Mesothelial cell of epicardium (in vitro differentiated cells): ENCODE measurements at regions not wholly inside any gene's neighbourhood (a gene's known extent, or its start where the extent isn't known, plus 50 kb on each side); places are given as distances from the start of the nearest gene placed in this dataset.
"Not testable (repeated sequence)": the region's sequence is repeated elsewhere in the genome, so short reads cannot be mapped to it uniquely, and the experiment has no call there.

Experiments used
- DNase-seq, 2 experiments: peaks; one replicate each; pipeline ENCODE4 v3.0.0; 2021; ENCODE audit warnings: low spot score in 2 of 2; ENCODE audit not compliant: unreplicated experiment in 2 of 2
- H3K27ac Mint-ChIP-seq: 2 replicates; pipeline ENCODE4 v1.8.0; 2021; ENCODE audit warnings: mixed read lengths
- H3K27me3 Mint-ChIP-seq: 2 replicates; pipeline ENCODE4 v1.8.0; 2021; ENCODE audit warnings: low read depth, mixed read lengths
- H3K36me3 Mint-ChIP-seq: 2 replicates; pipeline ENCODE4 v1.8.0; 2021; ENCODE audit warnings: mixed read lengths
- H3K4me1 Mint-ChIP-seq: 2 replicates; pipeline ENCODE4 v1.8.0; 2021; ENCODE audit warnings: mixed read lengths
- H3K4me3 Mint-ChIP-seq: 2 replicates; pipeline ENCODE4 v1.8.0; 2021; ENCODE audit warnings: mild to moderate bottlenecking, moderate library complexity, mixed read lengths
- H3K9me3 Mint-ChIP-seq: 2 replicates; pipeline ENCODE4 v1.8.0; 2021; ENCODE audit warnings: mixed read lengths
- CTCF ChIP-seq: fragments of 200-600 bp; sonication (generic); IDR thresholded peaks from one replicate; pipeline ENCODE4 v1.5.0; 2021; ENCODE audit warnings: antibody characterized with exemption; ENCODE audit not compliant: unreplicated experiment

- H3K27ac Mint-ChIP-seq, result no peak overlapping the region
- no peaks in the 10 kb centered on the region for H3K4me1 Mint-ChIP-seq
- peaks cover 16% of the 10 kb centered on the region for H3K9me3 Mint-ChIP-seq
- TF ChIP-seq CTCF, result no peak
- DNase-seq, result no peak
- no peaks in the 10 kb centered on the region for H3K36me3 Mint-ChIP-seq
- no peak overlapping the region for H3K4me3 Mint-ChIP-seq
- no peaks in the 10 kb centered on the region for H3K27me3 Mint-ChIP-seq
Observed at GRCh38 chr6:23537828-23538227, 588.2 kb upstream of the NRSN1 start.

- Mint-ChIP-seq H3K27me3 (no peaks in the 10 kb centered on the region), H3K9me3 (peaks cover 22% of the 10 kb centered on the region), H3K36me3 (peaks cover 3% of the 10 kb centered on the region), H3K27ac (peak overlapping the region; percentile 54), H3K4me3 (no peak overlapping the region), H3K4me1 (peaks cover 28% of the 10 kb centered on the region)
- TF ChIP-seq CTCF, result no peak
- DNase-seq, result no peak
Observed at GRCh38 chr6:23547851-23548250, 578.2 kb upstream of the NRSN1 start.

GRCh38 chr6:23554953-23555352 lies 571.1 kb upstream of the NRSN1 start:
- not testable (repeated sequence) for DNase-seq, H3K27ac Mint-ChIP-seq, H3K4me3 Mint-ChIP-seq, H3K4me1 Mint-ChIP-seq, H3K27me3 Mint-ChIP-seq
- Mint-ChIP-seq H3K36me3 (peaks cover 15% of the 10 kb centered on the region), H3K9me3 (peaks cover 41% of the 10 kb centered on the region)

- Mint-ChIP-seq H3K27me3 (no peaks in the 10 kb centered on the region), H3K27ac (peak overlapping the region; percentile 19), H3K4me1 (peaks cover 17% of the 10 kb centered on the region), H3K9me3 (peaks cover 32% of the 10 kb centered on the region), H3K36me3 (peaks cover 24% of the 10 kb centered on the region), H3K4me3 (no peak overlapping the region)
- DNase-seq, result no peak
- TF ChIP-seq CTCF, result no peak
Observed at GRCh38 chr6:23559587-23560343, 566.2 kb upstream of the NRSN1 start.

GRCh38 chr6:23561732-23562131 lies 564.3 kb upstream of the NRSN1 start:
- Mint-ChIP-seq H3K27me3 (no peaks in the 10 kb centered on the region), H3K36me3 (peaks cover 16% of the 10 kb centered on the region), H3K4me3 (no peak overlapping the region), H3K27ac (no peak overlapping the region), H3K4me1 (peaks cover 17% of the 10 kb centered on the region), H3K9me3 (peaks cover 18% of the 10 kb centered on the region)
- TF ChIP-seq CTCF, result no peak
- DNase-seq, result no peak

GRCh38 chr6:23562554-23562953 lies 563.5 kb upstream of the NRSN1 start:
- no peaks in the 10 kb centered on the region for H3K27me3 Mint-ChIP-seq
- peaks cover 18% of the 10 kb centered on the region for H3K9me3 Mint-ChIP-seq
- no peak overlapping the region for H3K27ac Mint-ChIP-seq
- H3K4me3 Mint-ChIP-seq, result no peak overlapping the region
- H3K36me3 Mint-ChIP-seq, result peaks cover 16% of the 10 kb centered on the region
- TF ChIP-seq CTCF, result no peak
- H3K4me1 Mint-ChIP-seq, result peaks cover 17% of the 10 kb centered on the region
- DNase-seq, result no peak
